ENCODE measurements at regions not wholly inside any gene's neighbourhood (a gene's known extent, or its start where the extent isn't known, plus 50 kb on each side); places are given as distances from the start of the nearest gene placed in this dataset.
"Not testable (repeated sequence)": the region's sequence is repeated elsewhere in the genome, so short reads cannot be mapped to it uniquely, and the experiment has no call there.

DNA sequence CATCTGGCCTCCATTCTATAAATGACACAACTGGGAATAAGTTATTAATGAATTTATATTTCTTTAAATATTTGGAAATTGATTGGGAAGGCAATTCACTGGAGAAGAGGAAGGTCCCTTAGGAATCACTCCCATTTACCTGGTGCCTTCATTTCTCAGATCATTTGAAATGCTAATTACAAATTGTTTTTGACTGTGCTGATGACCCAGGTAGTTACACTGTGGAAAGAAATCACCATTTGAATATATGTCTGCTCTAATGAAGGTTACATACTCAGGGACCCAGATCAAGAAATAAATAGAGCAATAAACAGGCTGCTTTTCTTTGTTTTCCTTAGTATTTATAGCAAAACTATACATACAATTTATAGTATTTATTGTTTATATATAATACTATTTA is 1759.1 kb downstream of the ARAP2 start:
- DNase-seq (ENCODE audit: extremely low read depth, low read depth) = no peak
- TF ChIP-seq, protein P1, sequence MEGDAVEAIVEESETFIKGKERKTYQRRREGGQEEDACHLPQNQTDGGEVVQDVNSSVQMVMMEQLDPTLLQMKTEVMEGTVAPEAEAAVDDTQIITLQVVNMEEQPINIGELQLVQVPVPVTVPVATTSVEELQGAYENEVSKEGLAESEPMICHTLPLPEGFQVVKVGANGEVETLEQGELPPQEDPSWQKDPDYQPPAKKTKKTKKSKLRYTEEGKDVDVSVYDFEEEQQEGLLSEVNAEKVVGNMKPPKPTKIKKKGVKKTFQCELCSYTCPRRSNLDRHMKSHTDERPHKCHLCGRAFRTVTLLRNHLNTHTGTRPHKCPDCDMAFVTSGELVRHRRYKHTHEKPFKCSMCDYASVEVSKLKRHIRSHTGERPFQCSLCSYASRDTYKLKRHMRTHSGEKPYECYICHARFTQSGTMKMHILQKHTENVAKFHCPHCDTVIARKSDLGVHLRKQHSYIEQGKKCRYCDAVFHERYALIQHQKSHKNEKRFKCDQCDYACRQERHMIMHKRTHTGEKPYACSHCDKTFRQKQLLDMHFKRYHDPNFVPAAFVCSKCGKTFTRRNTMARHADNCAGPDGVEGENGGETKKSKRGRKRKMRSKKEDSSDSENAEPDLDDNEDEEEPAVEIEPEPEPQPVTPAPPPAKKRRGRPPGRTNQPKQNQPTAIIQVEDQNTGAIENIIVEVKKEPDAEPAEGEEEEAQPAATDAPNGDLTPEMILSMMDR (IDR thresholded peaks at IDR 0.05; ENCODE audit: low read depth, low read length) = no peak

DNA sequence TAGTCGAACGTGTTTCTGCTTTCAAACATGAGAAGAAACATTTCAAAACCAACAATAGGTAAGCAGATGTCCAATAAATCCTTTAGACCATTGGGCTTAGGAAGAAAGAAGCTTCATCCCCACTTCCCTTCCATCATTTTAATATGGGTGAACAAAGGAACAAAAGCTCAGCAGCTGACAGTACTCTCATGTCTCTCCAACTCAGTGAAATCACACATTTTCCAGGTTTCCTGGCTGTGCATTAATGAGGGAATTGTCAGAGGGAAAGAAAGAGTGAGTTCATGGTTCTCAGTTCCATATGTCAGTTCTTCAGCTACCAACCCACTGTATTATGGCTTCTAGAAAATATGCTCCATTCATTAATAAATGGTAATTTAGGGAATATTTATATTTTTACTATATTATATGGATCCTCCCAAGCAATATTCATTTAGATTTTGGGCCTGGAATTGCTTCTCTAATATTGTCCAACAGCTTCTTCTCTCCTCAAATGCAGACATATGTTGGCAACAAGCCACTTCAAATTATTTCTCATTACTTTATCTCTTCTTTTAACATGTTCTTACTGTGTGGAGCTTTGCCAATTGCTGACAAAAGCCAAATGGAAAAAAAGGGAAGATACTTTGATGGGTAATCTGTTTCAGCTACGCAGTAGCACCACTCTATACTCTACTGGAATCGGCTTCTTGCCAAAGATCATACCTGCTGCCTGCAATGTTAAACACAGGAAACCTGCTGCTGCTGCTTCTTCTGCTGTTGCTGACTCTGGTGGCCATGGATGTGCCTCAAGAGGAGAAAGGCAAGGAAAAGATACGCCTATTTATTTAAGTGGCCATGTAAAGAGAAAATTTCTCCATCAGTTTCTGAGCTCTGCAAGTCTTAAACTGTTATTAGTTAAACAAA is 1757.6 kb downstream of the ARAP2 start:
- TF ChIP-seq, protein P1 (IDR thresholded peaks at IDR 0.05; ENCODE audit: low read depth, low read length) = no peak
- DNase-seq (ENCODE audit: extremely low read depth, low read depth) = no peak

DNA sequence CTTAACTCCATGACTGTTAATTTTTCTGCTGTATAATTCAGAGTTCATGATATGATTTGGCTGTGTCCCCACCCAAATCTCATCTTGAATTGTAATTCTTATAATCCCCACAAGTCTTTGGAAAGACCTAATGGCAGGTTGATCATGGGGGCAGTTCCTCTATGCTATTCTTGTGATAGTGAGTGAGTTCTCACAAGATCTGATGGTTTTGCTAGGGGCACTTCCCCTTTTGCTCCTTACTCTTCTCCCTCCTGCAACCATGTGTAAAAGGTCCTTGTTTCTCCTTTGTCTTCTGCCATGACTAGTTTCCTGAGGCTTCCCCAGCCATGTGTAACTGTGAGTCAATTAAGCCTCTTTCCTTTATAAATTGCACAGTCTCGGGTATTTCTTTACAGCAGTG is 1751.9 kb downstream of the ARAP2 start:
- no peak for DNase-seq (ENCODE audit: extremely low read depth, low read depth)
- TF ChIP-seq, protein P1 (IDR thresholded peaks at IDR 0.05; ENCODE audit: low read depth, low read length) = no peak

DNA sequence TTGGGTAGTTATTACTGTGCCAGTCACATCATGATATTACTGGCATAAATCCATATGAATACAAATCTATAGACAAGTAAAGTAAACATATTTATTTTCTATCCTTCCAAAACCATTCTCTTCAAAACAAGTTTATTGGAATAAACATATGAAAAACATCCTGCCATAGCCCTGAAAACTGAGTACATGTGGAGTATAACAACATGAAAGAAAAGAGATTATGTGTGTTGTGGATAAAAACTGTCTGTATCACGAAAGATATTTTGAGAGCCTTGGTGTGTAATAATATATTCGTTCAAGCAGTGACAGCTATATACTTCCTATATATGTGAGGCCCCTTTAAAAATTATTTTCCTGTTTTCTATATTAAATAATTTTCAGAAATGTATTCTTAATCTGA is 1742.2 kb downstream of the ARAP2 start:
- TF ChIP-seq, protein P1 (IDR thresholded peaks at IDR 0.05; ENCODE audit: low read depth, low read length) = no peak
- DNase-seq (ENCODE audit: extremely low read depth, low read depth) = no peak

DNA sequence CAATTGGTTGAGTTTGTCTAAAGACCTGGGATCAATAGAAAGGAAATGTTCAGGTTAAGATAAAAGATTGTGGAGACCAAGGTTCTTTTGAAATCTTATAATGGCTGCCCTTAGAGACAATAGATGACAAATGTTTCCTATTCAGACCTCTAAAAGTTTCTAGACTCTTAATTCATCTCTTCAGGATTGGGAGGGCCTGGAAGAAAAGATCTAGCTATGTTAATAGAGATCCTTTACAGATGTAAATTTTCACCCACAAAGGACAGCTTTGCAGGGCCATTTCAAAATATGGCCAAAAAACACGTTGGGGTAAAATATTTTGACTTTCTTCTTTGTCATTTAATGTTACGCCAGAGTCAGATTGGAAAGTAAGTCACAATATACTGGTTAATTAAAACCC is 1739.6 kb downstream of the ARAP2 start:
- not testable (repeated sequence) for DNase-seq (ENCODE audit: extremely low read depth, low read depth)

DNA sequence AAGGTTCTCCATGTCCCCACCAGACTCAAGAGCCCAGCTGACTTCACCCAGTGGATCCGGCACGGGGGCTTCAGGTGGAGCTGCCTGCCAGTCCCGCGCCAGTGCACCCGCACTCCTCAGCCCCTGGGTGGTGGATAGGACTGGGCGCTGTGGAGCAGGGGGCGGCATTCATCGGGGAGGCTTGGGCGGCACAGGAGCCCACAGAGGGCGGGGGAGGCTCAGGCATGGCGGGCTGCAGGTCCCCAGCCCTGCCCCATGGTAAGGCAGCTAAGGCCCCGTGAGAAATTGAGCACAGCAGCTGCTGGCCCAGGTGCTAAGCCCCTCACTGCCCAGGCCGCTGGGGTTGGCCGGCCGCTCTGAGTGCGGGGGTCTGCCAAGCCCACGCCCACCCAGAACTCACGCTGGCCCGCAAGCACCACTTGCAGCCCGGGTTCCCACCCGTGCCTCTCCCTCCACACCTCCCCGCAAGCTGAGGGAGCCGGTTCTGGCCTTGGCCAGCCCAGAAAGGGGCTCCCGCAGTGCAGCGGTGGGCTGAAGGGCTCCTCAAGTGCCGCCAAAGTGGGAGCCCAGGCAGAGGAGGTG is 1737.7 kb downstream of the ARAP2 start:
- not testable (repeated sequence) for DNase-seq (ENCODE audit: extremely low read depth, low read depth)

DNA sequence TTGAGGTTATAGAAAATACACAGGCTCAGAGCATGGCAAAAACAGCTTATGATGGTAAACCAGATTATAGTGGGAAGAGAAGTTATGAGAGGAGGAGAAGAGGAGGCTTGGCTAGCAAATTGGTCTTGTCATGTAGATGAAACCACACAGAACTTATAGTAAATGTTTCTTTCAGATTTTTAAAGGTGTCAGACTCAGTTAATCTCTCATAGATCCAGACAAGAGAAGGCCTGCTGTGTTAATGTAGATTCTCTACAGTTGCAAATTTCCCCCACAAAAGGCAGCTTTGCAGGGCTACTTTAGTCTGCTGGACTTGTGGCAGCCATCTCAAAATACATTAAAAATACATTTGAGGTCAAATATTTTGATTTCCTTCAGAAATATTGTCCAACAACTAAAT is 1731.7 kb downstream of the ARAP2 start:
- TF ChIP-seq, protein P1 (IDR thresholded peaks at IDR 0.05; ENCODE audit: low read depth, low read length) = no peak
- DNase-seq (ENCODE audit: extremely low read depth, low read depth) = no peak

DNA sequence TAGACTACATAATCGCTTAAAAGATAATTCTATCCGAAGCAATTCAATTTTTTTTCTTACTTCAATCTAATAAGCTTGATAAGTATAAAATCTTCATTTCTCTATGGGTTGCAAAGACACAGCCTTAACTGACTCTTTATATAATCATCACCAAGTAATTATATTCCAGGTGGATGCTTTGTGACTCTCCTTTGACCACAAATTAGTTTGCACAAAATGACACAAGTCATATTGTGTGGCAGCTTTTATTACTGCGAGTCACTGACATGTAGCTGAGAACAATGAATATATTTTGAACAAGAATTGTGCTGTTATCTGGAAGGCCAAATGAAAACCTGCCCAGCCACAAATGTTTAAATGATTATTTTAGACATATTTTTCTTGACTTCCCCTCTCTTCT is 1727.8 kb downstream of the ARAP2 start:
- TF ChIP-seq, protein P1 (IDR thresholded peaks at IDR 0.05; ENCODE audit: low read depth, low read length) = no peak
- DNase-seq (ENCODE audit: extremely low read depth, low read depth) = no peak
